ENCODE measurements at regions not wholly inside any gene's neighbourhood (a gene's known extent, or its start where the extent isn't known, plus 50 kb on each side); places are given as distances from the start of the nearest gene placed in this dataset.

DNA sequence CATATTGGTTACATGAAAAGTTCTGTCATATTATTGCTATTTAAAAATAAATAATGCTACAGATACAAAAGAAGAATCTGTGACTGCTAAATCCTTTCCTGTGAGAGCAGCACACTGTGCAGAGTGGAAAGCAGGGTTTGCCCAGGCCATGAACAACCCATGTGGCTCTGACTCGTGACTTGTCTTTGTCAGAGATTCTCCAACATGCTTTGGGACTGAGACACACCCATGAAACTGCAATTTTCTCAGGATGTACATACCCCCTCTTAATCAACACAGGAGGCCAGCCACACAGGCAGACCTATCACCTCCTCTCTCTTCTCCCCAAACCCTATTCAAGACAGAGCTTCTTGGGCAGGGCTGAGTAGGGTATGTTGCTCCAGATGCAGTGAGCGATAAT lies 96.8 kb upstream of the NTF3 start:
- no peak for TF ChIP-seq POLR2A (IDR thresholded peaks at IDR 0.05)
- TF ChIP-seq, protein P1, sequence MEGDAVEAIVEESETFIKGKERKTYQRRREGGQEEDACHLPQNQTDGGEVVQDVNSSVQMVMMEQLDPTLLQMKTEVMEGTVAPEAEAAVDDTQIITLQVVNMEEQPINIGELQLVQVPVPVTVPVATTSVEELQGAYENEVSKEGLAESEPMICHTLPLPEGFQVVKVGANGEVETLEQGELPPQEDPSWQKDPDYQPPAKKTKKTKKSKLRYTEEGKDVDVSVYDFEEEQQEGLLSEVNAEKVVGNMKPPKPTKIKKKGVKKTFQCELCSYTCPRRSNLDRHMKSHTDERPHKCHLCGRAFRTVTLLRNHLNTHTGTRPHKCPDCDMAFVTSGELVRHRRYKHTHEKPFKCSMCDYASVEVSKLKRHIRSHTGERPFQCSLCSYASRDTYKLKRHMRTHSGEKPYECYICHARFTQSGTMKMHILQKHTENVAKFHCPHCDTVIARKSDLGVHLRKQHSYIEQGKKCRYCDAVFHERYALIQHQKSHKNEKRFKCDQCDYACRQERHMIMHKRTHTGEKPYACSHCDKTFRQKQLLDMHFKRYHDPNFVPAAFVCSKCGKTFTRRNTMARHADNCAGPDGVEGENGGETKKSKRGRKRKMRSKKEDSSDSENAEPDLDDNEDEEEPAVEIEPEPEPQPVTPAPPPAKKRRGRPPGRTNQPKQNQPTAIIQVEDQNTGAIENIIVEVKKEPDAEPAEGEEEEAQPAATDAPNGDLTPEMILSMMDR (IDR thresholded peaks at IDR 0.05) = no peak

Measured in Peyer's patch (tissue), 4 donors.